Cardiac fibroblast (primary cell): ENCODE measurements at regions not wholly inside any gene's neighbourhood (a gene's known extent, or its start where the extent isn't known, plus 50 kb on each side); places are given as distances from the start of the nearest gene placed in this dataset.

Source experiments
- DNase-seq, 2 donors: peaks; one replicate each; pipeline versions ENCODE4 v3.0.0 to v3.0.0-alpha.2; 2010; ENCODE audit warnings: low read depth in 2 of 2
- H3K4me3 ChIP-seq, 2 donors: replicated peaks in 1 of 2; 1 replicate in 1 of 2; 2 replicates in 1 of 2; pipeline ENCODE4 v1.5.1; 2011; ENCODE audit warnings: low read depth in 2 of 2, low read length in 2 of 2, mild to moderate bottlenecking in 2 of 2, moderate library complexity in 1 of 2
- CTCF ChIP-seq: IDR thresholded peaks from one replicate; pipeline ENCODE4 v1.5.1; 2011; ENCODE audit warnings: low read depth, mild to moderate bottlenecking, low read length, inconsistent platforms

GRCh38 chr10:105370692-105371091 lies 729.6 kb downstream of the SORCS3 start:
- TF ChIP-seq CTCF = no peak
- H3K4me3 ChIP-seq = no peak overlapping the region
- DNase-seq = no peak

- no peak for DNase-seq
- TF ChIP-seq CTCF = no peak
- H3K4me3 ChIP-seq = no peak overlapping the region
These were observed 718.6 kb downstream of the SORCS3 start for GRCh38 chr10:105359708-105360107.

GRCh38 chr10:105358911-105359310 lies 717.8 kb downstream of the SORCS3 start:
- TF ChIP-seq CTCF = no peak
- DNase-seq = no peak
- H3K4me3 ChIP-seq = no peak overlapping the region

- no peak overlapping the region for H3K4me3 ChIP-seq
- DNase-seq = no peak
- no peak for TF ChIP-seq CTCF
These were observed 715.5 kb downstream of the SORCS3 start for GRCh38 chr10:105356626-105357025.

GRCh38 chr10:105354010-105354409 lies 712.9 kb downstream of the SORCS3 start:
- no peak overlapping the region for H3K4me3 ChIP-seq
- no peak for TF ChIP-seq CTCF
- no peak for DNase-seq

- no peak for TF ChIP-seq CTCF
- H3K4me3 ChIP-seq = no peak overlapping the region
- DNase-seq = no peak
These were observed 711.7 kb downstream of the SORCS3 start for GRCh38 chr10:105352827-105353226.

GRCh38 chr10:105352281-105352680 lies 711.2 kb downstream of the SORCS3 start:
- DNase-seq = no peak
- H3K4me3 ChIP-seq = no peak overlapping the region
- TF ChIP-seq CTCF = no peak
